Memory B cell (primary cell): ENCODE measurements at regions not wholly inside any gene's neighbourhood (a gene's known extent, or its start where the extent isn't known, plus 50 kb on each side); places are given as distances from the start of the nearest gene placed in this dataset.
"Not testable (repeated sequence)": the region's sequence is repeated elsewhere in the genome, so short reads cannot be mapped to it uniquely, and the experiment has no call there.

Source experiments
- ATAC-seq: fragments of 150-1000 bp; cut with Tn5 transposase; 2 replicates; pipeline ENCODE4 v1.10.0; 2021; ENCODE audit warnings: low read depth, mild to moderate bottlenecking, moderate library complexity
- DNase-seq, 2 donors: peaks; one replicate each; pipeline ENCODE4 v3.0.0; 2022; ENCODE audit warnings: low spot score in 2 of 2
- H3K27ac Mint-ChIP-seq: one replicate; pipeline ENCODE4 v1.8.0; 2022; ENCODE audit warnings: mild to moderate bottlenecking, moderate library complexity, mixed read lengths
- H3K27me3 Mint-ChIP-seq: one replicate; pipeline ENCODE4 v1.8.0; 2022; ENCODE audit warnings: mixed read lengths
- H3K36me3 Mint-ChIP-seq: one replicate; pipeline ENCODE4 v1.8.0; 2022; ENCODE audit warnings: mild to moderate bottlenecking, mixed read lengths
- H3K4me1 Mint-ChIP-seq: one replicate; pipeline ENCODE4 v1.8.0; 2022; ENCODE audit warnings: mixed read lengths
- H3K4me3 Mint-ChIP-seq: one replicate; pipeline ENCODE4 v1.8.0; 2022; ENCODE audit warnings: mild to moderate bottlenecking, moderate library complexity, mixed read lengths
- H3K9me3 Mint-ChIP-seq: one replicate; pipeline ENCODE4 v1.8.0; 2022; ENCODE audit warnings: mixed read lengths

DNA sequence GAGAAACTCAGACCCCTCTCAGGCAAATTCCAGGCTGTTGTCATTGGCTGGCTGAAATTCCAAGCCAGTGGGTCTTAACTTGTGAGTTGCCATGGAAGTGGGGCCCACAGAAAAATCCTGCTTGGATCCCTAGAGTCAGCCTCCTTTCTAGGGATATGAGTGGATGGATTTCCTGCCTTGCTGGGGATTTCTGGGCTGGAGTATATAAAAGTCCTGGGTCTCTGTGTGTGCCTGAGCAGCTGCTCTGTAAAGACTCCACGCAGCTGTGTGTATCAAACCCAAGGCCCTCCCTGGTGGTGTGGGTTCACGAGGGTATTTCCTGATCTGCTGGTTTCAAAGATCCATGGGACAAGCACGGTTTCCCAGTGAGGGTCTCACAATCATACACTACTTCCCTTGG is 1077.1 kb downstream of the SLC16A7 start:
- Mint-ChIP-seq H3K27me3 (no peaks in the 10 kb centered on the region), H3K9me3 (peaks cover 7% of the 10 kb centered on the region), H3K27ac (no peak overlapping the region), H3K4me1 (no peaks in the 10 kb centered on the region), H3K36me3 (no peaks in the 10 kb centered on the region), H3K4me3 (no peak overlapping the region)
- no peak for ATAC-seq
- DNase-seq: no peak

DNA sequence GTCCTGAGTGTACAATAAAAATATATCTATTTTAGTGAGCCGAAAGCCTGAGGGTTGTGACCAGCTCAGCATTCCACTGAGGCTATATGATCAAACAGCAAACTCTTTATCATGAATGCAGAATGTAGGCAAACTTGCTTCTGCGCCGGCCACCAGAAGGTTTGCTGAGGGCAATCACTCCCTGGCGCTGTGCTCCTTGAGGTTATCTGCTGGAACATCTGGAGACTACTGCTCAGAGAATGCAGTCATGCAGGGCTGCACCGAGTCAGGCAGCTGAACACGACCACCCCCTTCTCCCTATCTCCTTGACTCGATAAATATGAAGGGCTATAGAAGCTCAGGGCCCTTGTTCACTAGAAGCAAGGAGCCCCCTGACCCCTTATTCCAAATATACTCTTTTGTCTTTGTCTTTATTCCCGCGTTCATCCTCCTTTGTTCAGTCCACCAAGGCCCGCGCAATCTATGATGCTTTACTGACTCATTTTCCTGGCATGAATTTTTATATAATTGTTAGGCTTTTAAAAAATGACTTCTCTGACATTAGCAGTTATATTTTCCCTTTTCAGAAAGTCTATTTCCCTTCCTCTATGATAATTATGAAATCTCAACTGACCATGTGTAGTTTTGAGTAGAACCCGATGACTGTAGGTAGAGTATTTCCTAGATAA is 1089.3 kb downstream of the SLC16A7 start:
- no peak for DNase-seq
- Mint-ChIP-seq H3K4me1 (no peaks in the 10 kb centered on the region), H3K4me3 (no peak overlapping the region), H3K36me3 (no peaks in the 10 kb centered on the region), H3K9me3 (peaks cover 2% of the 10 kb centered on the region), H3K27me3 (no peaks in the 10 kb centered on the region), H3K27ac (no peak overlapping the region)
- no peak for ATAC-seq

GRCh38 chr12:60689137-60689536 is 1093.3 kb downstream of the SLC16A7 start:
- ATAC-seq (no peak), DNase-seq (no peak)
- no peaks in the 10 kb centered on the region for H3K27me3 Mint-ChIP-seq
- H3K9me3 Mint-ChIP-seq: peaks cover 1% of the 10 kb centered on the region
- H3K4me3 Mint-ChIP-seq: no peak overlapping the region
- no peaks in the 10 kb centered on the region for H3K36me3 Mint-ChIP-seq
- no peak overlapping the region for H3K27ac Mint-ChIP-seq
- H3K4me1 Mint-ChIP-seq: no peaks in the 10 kb centered on the region

DNA sequence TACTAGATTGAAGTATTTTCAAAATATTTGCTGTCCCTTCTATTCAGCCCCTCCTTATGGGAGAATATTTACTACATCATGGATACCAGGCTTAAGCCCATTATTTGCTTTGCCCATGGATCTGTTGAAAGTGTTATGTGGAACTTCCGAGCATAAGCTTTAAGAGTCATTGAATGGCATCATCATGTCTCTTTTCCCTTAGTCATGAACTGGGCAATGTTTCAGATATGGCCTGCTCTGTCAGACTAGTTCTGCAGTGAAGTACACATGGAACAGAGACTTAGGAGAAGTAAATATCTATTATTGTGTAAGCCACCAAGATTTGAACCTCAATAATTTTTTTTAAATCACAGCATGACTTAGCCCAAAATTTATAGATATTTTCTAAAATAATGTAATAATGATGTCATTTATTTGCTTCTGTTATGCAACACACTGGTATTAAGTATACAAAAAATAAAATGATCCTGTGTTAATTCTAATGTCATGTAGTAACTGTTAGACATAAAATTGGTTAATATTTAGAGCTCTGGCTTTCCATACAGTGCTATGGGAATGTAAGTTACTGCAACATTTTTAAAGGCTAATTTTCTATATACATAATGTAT is 1097.3 kb downstream of the SLC16A7 start:
- no peaks in the 10 kb centered on the region for H3K4me1 Mint-ChIP-seq
- H3K36me3 Mint-ChIP-seq: no peaks in the 10 kb centered on the region
- H3K4me3 Mint-ChIP-seq: no peak overlapping the region
- no peak overlapping the region for H3K27ac Mint-ChIP-seq
- DNase-seq (no peak), ATAC-seq (no peak)
- H3K27me3 Mint-ChIP-seq: no peaks in the 10 kb centered on the region
- peaks cover 2% of the 10 kb centered on the region for H3K9me3 Mint-ChIP-seq

DNA sequence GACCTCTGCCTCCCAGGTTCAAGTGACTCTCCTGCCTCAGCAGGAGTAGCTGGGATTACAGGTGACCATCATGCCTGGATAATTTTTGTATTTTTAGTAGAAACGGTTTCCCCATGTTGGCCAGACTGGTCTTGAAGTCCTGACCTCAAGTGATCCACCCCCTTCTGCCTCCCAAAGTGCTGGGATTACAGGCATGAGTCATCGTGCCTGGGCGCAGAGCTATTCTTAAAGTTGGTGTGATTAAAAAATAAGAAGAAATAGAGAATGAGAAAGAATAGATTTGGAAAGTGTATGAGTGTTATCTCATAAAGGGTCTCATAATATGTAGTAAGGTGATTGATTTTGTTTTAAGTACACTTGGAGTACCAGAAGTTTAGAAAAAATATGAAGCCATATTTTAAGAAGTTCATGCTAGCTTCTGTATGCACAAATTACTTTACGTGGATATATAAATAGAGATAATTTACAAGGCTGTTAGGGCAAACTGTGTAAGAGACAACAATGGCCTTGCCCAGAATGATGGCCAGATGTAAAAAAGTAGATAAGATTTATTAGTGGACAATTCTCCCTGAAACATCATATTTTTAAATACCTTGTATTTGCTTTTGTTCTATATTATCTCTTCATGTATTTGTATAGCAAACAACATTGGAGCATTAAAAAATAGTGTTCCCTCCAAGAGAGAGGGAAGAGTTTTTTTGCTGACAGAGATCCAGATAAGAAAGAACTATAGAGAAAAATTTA is 1108.5 kb downstream of the SLC16A7 start:
- Mint-ChIP-seq H3K27ac (no peak overlapping the region), H3K4me1 (no peaks in the 10 kb centered on the region), H3K27me3 (no peaks in the 10 kb centered on the region), H3K4me3 (no peak overlapping the region), H3K9me3 (peaks cover 7% of the 10 kb centered on the region), H3K36me3 (no peaks in the 10 kb centered on the region)
- ATAC-seq (no peak), DNase-seq (no peak)

- no peaks in the 10 kb centered on the region for H3K27me3 Mint-ChIP-seq
- H3K4me1 Mint-ChIP-seq: no peaks in the 10 kb centered on the region
- H3K27ac Mint-ChIP-seq: no peak overlapping the region
- peaks cover 10% of the 10 kb centered on the region for H3K9me3 Mint-ChIP-seq
- no peak for DNase-seq
- no peak for ATAC-seq
- H3K4me3 Mint-ChIP-seq: no peak overlapping the region
- no peaks in the 10 kb centered on the region for H3K36me3 Mint-ChIP-seq
Measured at GRCh38 chr12:60710246-60710645, 1114.4 kb downstream of the SLC16A7 start.

- peaks cover 9% of the 10 kb centered on the region for H3K9me3 Mint-ChIP-seq
- H3K36me3 Mint-ChIP-seq: no peaks in the 10 kb centered on the region
- no peaks in the 10 kb centered on the region for H3K4me1 Mint-ChIP-seq
- no peak for ATAC-seq
- DNase-seq: no peak
- H3K4me3 Mint-ChIP-seq: no peak overlapping the region
- no peaks in the 10 kb centered on the region for H3K27me3 Mint-ChIP-seq
- H3K27ac Mint-ChIP-seq: no peak overlapping the region
Measured at GRCh38 chr12:60714141-60714900, 1118.5 kb downstream of the SLC16A7 start.

DNA sequence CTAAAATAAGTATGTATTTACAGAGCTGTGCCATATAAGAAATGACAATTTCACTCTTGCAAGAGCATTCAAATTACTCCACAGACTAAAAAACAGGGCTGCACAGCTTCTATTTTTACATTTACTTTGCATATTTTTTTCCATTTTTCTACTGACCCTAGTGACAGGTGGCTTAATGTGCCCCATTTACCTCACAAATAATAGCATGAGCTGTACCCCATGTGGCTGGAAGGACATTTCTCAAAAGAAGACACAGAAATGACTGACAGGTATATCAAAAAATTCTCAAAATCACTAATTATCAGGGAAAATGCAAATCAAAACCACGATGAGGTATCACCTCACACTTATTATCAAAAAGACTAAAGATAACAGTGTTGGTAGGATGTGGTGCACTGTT is 1128.6 kb downstream of the SLC16A7 start:
- Mint-ChIP-seq H3K9me3 (peaks cover 5% of the 10 kb centered on the region), H3K36me3 (no peaks in the 10 kb centered on the region), H3K27me3 (no peaks in the 10 kb centered on the region), H3K27ac (no peak overlapping the region), H3K4me1 (no peaks in the 10 kb centered on the region), H3K4me3 (no peak overlapping the region)
- ATAC-seq (no peak), DNase-seq (no peak)

DNA sequence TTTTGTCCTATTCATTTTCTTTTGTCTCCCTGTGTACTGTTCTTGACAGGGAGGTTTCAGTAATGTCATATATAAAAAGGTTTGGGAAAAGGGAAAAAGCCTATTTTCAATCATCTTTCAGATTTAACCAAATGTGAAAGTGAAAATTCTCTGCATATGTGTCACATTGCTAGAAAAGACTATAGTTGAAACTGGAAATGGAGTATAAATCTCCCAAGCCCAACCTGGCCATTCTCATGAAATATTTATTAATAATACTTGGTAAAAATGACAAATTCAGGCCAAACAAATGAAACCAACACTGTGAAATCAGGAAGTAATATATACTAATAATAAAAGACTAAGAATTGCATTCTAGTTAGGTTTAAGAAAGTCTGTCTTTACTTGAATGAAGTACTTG is 1129.2 kb downstream of the SLC16A7 start:
- no peak overlapping the region for H3K27ac Mint-ChIP-seq
- no peak overlapping the region for H3K4me3 Mint-ChIP-seq
- no peaks in the 10 kb centered on the region for H3K27me3 Mint-ChIP-seq
- H3K9me3 Mint-ChIP-seq: peaks cover 5% of the 10 kb centered on the region
- H3K36me3 Mint-ChIP-seq: no peaks in the 10 kb centered on the region
- no peak for ATAC-seq
- H3K4me1 Mint-ChIP-seq: no peaks in the 10 kb centered on the region
- DNase-seq: no peak

- DNase-seq: no peak
- H3K27me3 Mint-ChIP-seq: no peaks in the 10 kb centered on the region
- H3K4me1 Mint-ChIP-seq: no peaks in the 10 kb centered on the region
- no peak overlapping the region for H3K4me3 Mint-ChIP-seq
- H3K9me3 Mint-ChIP-seq: peaks cover 8% of the 10 kb centered on the region
- ATAC-seq: no peak
- H3K36me3 Mint-ChIP-seq: no peaks in the 10 kb centered on the region
- no peak overlapping the region for H3K27ac Mint-ChIP-seq
Measured at GRCh38 chr12:60752589-60752988, 1156.8 kb downstream of the SLC16A7 start.

GRCh38 chr12:60758224-60758623 is 1162.4 kb downstream of the SLC16A7 start:
- H3K36me3 Mint-ChIP-seq: no peaks in the 10 kb centered on the region
- no peak overlapping the region for H3K4me3 Mint-ChIP-seq
- H3K27ac Mint-ChIP-seq: no peak overlapping the region
- DNase-seq (no peak), ATAC-seq (no peak)
- H3K9me3 Mint-ChIP-seq: no peaks in the 10 kb centered on the region
- H3K4me1 Mint-ChIP-seq: no peaks in the 10 kb centered on the region
- H3K27me3 Mint-ChIP-seq: no peaks in the 10 kb centered on the region

- no peaks in the 10 kb centered on the region for H3K36me3 Mint-ChIP-seq
Measured at GRCh38 chr12:60760965-60761364, 1165.1 kb downstream of the SLC16A7 start.

DNA sequence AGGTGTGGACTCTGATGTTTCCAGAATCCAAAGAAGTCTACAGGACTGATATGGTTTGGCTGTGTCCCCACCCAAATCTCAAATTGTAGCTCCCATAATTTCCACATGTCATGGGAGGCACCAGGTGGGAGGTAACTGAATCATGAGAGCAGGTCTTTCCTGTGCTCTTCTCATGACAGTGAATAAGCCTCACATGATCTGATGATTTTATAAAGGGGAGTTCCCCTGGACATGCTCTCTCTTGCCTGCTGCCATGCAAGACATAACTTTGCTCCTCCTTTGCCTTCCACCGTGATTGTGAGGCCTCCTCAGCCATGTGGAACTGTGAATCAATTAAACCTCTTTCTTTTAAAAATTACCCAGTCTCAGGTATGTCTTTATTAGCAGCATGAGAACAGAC is 1205.3 kb downstream of the SLC16A7 start:
- not testable (repeated sequence) for H3K9me3 Mint-ChIP-seq, DNase-seq, H3K36me3 Mint-ChIP-seq, H3K4me1 Mint-ChIP-seq, H3K4me3 Mint-ChIP-seq, ATAC-seq, H3K27me3 Mint-ChIP-seq, H3K27ac Mint-ChIP-seq

More at GRCh38 chr12:60760965-60761364, 1165.1 kb downstream of the SLC16A7 start:
- Mint-ChIP-seq H3K4me3 (no peak overlapping the region), H3K9me3 (no peaks in the 10 kb centered on the region), H3K27ac (no peak overlapping the region), H3K27me3 (no peaks in the 10 kb centered on the region), H3K4me1 (no peaks in the 10 kb centered on the region)
- ATAC-seq: no peak
- DNase-seq: no peak

- Mint-ChIP-seq H3K9me3 (peaks cover 8% of the 10 kb centered on the region), H3K27me3 (no peaks in the 10 kb centered on the region), H3K36me3 (no peaks in the 10 kb centered on the region), H3K4me3 (no peak overlapping the region), H3K27ac (no peak overlapping the region), H3K4me1 (no peaks in the 10 kb centered on the region)
- ATAC-seq (no peak), DNase-seq (no peak)
Measured at GRCh38 chr12:60803147-60803546, 1207.3 kb downstream of the SLC16A7 start.
